ENCODE measurements at regions not wholly inside any gene's neighbourhood (a gene's known extent, or its start where the extent isn't known, plus 50 kb on each side); places are given as distances from the start of the nearest gene placed in this dataset.

DNA sequence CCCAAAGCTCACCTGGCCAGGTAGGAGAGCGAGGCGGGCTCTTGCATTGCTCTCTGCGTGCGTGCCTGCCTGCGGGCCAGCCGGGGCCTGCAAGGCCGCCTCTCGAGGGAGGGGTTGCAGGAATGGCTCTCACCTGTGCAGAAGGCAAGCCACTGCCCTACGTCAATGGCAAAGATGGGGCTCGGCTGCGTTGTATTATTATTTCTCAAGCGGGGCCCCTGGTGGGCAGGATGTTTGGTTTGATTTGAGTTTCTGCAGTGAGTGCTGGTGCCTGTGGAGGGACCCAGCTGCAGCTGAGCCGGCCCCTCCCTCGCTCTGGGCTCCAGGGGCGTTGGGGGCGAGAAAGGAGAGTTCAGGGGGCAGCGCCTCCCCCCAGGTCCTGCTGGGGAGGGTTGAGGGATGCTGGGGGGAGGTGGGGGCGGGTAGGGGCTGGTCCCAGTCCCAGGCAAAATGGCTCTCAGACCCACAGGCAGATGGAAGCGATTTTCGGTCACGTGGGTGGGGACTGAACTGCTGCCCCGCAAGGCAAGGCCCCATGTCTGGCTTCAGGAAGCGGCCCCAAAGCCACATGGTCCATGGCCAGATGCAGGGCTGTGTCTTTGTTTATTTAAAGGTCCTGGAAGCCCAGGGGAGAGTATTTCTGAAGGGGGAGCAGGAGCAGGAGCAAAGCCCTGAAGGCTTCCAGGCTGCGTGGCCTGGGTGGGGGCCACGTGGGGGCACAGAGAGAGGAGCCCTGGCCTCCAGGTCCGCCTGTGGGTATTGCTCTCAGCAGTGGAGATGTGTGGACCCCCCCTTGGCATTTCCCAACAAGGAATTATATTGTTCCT is 338.8 kb downstream of the SEC14L1 start:
- DNase-seq, result peak; percentile 85

DNA sequence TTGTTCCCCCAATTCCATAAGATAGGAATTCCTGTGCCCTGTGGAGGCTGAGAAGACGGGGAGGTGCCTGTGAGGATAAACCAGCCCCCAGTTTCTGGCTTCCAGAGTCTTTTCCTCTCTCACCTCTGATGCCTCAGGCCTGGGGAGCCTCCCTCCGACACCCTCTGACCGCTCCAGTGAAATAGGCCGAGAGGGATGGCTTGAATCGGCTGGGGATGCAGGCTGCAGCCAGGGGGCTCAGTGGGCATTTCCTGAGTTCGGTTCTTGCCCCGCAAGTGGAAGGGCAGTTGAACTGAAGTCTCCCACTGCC is 339.4 kb downstream of the SEC14L1 start:
- DNase-seq, result no peak

DNA sequence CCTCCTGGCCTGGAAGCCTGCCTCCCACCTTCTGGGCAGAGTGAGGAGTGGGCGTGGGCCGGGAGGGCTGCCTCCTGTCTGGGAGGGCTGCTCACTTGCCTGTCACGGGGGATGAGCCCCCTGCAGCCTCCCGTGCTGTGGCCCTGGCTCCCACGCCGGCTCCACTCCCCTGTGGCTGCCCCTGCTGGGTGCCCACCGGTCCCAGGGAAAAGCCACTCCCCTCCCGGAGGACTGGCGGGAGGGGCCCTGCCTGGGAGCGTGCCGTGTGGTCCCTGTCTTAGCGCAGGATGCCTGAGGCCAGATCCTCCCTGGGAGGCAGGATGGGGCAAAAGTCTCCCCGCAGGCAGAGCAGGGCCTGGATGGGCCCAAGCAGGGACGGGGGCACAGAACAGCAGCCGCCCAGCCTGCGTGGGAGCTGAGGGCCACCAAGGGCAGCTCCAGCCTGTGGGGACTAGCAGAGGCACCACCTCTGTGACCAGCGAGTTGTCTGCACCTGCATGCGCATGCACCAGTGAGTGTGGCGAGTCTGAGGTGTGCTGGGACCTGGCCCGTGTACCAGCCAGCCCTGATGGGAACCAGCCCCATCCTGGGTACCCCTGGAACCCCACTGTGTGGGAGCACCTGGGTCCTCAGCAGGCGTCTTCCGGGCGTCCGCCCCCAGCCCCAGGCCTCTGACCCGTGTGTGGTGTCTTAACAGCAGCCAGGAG is 339.9 kb downstream of the SEC14L1 start:
- DNase-seq, result no peak

DNA sequence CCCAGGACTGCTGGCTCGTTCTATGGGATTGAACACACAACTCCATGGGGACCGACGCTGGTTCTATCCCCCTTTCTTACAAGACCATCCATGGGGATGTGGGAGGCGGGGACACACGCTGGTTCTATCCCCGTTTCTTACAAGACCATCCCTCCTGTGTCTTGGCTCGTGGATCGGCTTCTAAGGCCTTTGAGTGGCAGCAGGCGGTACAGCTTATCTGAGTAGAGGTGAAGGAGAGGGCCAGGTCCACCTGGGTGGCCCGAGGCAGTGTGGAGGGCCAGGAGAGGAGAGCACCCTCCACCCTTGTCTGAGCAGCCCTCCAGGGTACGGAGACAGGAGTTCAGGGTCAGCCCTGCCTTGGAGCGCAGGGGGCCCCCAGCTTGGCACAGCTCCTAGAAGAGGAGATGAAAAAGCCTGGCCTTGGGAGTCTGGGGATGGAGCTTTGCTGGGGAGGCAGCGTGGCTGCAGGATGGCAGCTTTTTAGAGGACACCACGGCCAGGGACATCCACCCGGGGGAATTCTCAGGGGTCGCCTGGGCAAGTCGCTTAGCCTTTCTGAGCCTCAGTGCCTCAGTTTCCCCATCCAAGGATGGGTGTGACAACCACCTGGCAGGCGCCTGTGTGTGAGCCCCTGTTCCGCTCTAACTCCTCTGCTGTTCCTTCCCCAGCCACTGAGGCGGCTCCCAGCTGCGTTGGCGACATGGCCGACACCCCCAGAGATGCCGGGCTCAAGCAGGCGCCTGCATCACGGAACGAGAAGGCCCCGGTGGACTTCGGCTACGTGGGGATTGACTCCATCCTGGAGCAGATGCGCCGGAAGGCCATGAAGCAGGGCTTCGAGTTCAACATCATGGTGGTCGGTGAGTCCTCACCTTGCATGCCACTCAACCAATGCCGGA is 341.0 kb downstream of the SEC14L1 start:
- DNase-seq, result no peak

DNA sequence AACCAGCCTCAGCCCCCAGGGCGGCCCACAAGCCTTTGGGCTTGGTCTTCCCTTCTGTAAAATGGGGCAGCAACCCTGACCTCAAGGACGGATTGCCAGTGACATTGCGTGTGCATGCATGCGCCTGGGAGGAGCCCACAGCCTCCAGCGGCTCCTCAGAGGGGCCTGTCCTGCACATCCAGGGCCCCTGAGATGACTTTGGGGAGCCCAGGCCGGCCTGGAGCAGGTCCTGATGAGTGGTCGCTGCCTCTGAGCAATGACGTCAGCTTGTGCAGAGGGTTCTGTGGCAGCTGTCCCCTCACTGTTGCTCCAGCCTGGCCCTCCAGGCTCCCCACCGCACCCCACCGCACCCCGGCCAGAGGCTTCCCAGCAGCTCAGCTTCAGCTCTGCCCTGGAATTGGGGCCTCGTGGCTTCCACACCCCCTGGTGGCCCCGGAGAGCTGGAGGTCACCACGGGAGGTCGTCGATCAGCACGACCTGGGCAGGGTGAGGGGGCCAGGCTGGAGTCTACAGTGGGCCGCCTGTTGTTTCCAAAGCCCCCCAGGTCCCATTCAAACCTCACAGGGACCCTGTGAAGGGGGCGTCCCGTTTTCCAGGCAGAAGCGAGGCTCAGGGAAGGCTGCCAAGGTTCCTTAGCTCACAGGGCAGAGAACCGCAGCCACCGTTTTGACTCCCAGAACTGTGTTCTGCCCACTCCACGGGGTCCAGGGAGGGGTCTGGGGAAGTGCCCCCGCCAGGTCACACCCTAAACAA is 341.8 kb downstream of the SEC14L1 start:
- DNase-seq, result no peak

DNA sequence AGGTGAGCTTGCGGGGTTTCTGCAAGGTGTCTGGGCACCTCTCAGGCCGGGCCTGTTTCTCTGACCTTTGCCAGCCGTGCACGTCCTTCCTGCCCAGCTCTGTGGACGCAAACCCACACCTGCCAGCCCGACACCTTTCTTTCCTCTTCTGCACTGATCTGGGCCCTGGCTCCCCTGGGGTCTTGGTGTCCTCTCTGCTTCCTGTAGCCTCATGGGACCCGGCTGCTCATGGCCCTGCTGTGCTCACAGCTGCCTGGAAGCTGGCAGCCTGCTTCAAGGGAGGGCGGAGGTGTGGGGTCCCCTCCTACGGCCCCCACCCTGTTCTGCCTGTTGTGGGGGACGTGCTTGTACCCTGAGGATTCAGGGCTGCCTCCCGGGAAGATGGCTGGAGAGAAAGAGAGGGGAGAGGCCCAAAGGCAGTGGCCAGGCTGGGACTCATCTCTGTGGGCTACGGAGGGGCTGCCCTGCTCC is 342.4 kb downstream of the SEC14L1 start:
- no peak for DNase-seq

DNA sequence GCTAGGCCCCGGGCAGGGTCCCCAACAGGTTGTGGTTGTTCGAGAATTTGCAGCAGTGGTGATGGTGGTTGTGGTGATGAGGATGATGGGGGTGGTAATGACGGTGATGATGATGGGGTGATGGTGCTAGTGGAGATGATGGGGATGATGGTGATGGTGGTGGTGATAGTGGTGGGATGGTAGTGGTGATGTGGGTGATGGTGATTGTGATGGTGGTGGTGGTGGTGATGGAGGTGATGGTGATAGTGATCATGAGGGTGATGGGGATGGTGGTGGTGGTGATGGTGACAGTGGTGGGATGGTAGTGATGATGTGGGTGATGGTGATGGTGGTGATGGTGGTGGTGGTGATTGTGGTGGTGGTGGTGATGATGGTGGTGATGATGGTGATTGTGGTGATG is 343.3 kb downstream of the SEC14L1 start:
- no peak for DNase-seq

DNA sequence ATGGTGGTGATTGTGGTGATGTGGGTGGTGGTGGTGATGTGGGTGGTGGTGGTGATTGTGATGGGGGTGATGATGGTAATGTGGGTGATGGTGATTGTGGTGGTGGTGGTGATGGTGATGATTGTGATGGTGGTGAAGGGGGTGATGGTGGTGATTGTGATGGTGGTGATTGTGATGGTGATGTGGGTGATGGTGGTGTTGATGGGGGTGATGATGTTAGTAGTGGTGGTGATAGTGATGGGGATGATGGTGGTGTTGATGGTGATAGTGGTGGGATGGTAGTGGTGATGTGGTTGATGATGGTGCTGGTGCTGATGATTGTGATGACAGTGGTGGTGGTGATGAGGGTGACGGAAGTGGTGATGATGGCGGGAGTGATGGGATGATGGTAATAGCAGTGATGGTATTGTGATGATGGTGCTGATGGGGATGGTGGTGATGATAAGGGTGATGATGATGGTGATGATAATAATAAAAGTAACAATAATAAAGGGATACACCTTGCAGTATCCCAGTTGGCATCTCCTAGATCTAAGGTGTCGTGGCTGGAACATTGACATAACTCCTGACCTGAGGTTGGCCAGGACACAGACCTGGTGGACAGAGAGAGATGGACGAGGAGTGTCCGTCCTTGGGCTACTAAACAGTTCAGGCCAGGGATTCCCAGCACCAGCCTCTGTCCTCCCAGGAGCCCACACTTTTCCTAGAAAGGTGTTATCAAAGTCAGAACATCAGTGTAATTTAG is 344.5 kb downstream of the SEC14L1 start:
- DNase-seq, result no peak

DNA sequence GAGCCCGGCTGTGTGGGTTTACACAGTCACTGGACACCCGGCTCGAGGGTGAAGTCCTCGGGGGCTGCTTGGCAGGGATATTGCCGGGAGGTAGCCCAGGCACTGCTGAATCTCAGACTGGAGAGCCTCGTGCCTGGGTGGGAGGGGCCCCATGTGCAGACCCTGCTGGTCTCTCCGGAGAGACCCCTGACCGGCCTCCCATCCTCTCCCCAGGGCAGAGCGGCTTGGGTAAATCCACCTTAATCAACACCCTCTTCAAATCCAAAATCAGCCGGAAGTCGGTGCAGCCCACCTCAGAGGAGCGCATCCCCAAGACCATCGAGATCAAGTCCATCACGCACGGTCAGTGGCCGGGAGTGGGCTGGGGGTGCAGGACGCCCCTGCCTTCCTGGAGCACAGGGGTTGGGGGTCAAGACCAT is 346.5 kb downstream of the SEC14L1 start:
- no peak for DNase-seq

DNA sequence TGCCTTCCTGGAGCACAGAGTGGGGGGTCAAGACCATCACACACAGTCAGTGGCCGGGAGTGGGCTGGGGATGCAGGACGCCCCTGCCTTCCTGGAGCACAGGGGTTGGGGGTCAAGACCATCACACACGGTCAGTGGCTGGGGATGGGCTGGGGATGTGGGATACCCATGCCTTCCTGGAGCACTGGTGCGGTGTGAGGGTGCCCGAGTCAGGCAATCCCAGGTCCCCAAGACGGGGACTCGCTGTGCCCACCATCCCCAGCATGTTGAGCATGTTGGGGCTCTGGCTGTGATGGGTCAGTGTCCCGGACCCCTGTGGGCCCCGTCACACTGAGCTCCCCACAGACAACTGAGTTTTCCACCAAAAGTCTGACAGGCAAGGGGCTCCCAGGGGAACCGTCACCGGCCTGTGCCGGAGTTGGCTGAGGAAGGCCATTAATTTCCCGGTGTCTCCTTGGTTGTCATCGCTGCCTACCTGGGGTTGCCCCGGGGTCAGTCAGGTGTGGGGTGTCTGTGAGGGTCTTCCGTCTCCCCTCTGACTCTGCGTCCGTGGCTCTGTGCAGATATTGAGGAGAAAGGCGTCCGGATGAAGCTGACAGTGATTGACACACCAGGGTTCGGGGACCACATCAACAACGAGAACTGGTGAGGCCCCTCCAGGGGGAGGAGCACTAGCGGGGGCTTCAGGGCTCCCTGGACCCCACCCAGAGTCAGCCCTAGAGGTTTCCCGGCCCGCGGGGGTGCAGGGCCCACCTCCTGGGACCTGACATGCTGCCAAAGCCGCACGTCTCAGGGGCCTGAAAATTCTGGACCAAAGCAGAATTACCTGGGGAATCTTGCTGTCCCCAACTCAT is 347.1 kb downstream of the SEC14L1 start:
- DNase-seq, result no peak

DNA sequence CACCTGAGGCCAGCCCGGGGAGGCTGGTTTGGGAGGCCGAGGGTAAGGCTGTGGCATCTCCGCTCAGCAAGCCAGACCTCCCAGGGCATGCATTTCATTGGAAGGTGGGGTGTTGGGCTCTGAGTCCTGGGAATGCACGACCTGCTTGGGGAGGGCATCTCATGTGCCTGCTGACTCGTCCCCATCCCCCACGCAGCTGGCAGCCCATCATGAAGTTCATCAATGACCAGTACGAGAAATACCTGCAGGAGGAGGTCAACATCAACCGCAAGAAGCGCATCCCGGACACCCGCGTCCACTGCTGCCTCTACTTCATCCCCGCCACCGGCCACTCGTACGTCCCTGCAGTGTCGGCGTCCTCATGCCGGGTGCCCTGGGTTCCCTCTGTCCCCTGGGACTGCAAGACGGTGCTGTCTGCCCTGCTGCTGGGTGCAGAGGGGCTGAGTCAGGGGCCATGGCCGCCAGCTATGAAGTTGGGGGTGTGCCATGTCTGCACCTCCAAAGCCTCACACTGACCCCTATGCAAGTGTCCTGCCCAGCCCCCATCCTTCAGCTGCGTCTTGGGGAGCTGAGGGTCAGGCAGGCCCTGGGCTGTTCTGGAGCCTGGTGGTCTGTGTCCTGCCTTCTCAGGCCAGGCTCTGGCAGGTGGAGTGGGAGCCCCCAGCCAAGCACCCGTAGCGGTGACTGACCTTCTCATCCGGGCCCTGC is 347.9 kb downstream of the SEC14L1 start:
- no peak for DNase-seq

DNA sequence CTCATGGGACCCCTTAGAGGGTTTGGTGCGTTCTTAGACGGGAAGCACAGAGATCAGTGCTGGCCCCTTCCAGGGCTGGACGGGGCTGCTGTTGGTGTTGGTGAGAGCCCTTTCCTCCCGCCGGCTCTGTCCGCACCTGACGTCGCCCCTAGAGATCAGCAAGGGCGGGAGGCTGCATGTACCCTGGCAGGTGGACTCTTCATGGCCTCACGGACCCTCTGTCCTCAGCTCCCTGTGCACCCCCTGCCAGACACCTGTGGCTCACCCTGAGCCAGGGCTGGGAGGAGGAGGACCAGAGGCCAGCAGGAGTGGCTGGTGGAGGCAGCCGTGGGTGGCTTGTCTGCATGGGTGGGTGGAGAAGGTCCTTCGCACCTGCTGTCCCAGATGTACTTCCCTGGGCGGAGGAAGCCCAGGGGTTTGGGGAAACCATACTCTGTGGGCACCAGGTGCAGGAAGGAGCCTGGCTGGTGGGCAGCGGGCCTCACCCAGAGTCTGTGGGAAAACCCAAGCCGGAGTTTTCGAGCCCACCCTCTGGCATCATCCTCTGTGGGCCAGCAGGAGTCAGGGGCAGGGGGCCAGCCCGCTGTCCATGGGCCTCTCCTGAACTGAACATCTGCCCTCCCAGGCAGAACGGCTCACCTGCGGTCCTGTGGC is 348.6 kb downstream of the SEC14L1 start:
- DNase-seq, result peak; percentile 29

DNA sequence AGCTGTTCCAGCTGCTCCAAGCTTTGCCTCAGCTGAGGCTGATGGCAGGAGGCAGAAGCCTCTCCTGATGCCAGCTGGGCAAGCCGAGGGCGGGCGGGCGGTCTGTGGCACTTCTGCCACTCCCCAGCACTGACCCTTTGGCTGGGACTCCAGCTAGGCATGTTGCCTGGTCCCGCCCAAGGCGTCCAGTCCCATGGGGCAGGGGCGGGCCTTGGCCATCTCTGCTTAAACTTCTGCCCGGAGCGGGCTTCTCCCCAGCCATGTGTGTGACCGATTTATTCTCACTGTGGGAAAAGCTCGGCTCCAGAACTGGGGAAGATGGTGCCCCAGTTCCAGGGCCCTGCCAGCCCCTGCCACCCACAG is 349.1 kb downstream of the SEC14L1 start:
- DNase-seq, result peak; percentile 83

DNA sequence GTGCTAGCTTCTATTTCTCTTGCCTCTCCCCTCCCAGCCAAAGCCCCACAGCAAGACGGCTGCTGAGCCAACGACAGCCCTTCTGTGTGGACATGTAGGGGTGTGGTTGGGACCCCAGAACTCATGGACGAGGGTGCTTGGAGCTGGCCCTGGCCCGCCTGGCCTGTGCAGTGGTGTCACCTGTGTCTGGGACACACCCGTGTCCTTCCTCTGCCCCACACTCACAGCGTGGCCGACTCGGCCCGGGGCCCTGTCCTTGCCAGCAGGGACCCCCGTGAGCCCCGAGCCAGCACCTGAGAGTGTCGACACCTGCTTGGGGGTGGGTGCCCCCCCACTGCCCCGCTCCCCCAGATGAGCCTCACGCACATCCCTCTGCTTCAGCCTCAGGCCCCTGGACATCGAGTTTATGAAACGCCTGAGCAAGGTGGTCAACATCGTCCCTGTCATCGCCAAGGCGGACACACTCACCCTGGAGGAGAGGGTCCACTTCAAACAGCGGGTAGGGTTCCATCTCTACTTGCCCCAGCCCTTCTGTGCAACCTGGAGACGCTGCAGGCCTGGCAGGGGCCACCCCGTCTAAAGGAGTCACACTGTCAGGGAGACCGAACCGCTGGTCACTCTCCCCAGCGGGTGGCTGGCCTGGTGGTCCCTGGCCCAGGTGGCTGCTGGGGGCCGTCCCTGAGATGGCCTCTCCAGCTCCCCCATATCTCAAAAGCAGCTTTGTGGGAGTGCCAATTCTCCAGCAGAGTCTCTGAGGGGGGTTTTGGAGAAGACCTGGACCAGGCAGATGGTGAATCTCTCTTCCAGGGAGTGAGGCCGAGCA is 349.8 kb downstream of the SEC14L1 start:
- DNase-seq, result peak; percentile 29

DNA sequence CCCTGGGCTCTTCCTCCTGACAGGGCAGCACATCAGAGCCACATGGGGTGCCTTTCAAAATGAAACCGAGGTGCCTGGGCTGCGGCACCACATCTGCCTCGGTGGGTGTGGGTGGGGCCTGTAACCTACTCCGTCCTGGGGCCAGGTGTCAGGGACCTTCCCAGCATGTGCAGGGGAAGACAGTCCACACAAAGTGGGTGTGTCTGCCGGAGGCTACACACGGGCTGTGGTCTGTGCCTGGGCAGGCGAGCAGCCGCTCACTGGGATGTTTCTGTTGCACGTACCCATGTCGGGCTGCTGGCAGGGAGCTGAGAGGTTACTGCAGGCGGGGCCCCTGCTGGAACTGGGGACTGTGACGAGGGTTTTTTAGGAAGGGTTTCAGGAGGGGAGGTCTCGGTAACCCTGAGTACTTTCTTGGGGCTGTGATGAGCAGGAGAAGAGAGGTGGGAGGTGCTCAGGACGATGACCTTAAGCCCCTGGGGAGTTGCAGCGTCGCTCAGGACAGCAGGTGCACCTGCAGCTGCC is 351.2 kb downstream of the SEC14L1 start:
- peak; percentile 29 for DNase-seq

DNA sequence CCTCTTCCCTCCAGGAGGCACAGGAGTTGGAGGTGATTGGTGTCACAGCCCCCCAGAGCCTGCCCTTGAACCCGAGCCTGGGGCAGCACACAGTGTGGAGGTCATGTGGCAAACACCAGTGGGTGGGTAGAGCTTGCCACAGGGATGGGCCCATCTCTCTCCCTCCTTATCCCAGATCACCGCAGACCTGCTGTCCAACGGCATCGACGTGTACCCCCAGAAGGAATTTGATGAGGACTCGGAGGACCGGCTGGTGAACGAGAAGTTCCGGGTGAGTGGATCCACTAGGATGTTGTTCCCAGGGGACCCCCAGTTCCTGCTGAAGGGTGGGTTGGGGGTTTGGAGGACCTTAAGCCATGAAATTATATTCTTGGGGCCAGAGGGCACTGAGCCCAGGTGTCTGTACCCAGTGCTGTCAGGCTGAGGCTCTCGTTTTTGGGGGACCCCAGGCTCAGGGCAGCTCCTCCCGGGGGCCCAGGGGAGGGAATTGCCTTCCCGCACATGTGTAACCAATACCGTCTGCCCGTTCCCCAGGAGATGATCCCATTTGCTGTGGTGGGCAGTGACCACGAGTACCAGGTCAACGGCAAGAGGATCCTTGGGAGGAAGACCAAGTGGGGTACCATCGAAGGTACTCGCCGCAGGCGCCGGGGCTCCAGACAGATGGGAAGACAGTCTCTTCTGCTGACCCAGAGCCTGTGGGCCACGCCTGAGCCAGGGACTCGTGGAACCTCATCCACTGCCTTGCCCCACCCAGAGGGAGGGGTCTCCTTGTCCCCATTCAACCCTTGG is 351.9 kb downstream of the SEC14L1 start:
- DNase-seq, result peak; percentile 16

DNA sequence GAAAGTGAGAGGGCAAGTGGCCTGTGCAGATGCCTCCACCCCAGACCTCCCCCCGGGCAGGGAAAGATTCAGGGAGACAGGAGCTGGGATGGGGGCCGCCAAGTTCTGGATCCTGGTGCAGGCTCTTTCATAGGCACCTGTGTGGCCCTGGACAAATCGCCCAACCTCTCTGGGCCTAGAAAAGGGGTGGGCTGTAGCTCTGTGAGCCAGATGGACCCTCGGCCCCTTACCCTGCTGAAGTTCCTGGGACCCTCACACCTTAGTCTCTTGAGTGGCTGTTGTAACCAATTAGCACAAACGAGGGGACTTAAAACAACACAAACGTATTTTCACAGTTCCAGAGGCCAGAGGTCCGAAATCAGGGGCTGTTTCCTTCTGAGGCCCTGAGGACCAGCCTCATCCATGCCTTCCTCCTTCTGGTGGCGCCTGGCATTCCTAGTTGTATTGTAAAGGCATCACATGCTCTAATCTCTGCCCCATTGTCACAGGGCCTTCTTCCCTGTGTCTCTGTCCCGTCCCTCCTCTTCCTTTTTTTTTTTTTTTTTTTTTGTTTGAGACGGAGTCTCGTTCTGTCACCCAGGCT is 352.6 kb downstream of the SEC14L1 start:
- peak; percentile 28 for DNase-seq
